ENCODE measurements at regions not wholly inside any gene's neighbourhood (a gene's known extent, or its start where the extent isn't known, plus 50 kb on each side); places are given as distances from the start of the nearest gene placed in this dataset.

DNA sequence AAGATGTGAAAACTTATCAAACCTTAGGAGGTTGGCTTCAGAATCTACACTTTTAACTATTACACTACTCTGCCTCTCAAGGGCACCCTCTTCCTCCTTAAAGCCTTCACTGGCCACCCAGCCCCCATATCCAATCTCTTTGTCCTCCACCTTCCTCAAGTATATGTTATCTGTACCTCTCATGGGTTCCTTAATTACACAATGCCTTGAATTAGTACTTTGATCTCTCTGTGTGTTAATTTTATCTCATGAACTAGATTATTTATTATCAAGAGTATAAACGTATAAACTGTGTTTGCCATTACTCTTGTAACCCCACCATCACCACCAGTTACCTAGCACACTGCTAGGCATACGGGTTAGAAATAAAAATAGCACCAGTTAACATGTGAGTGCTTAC, 83.3 kb downstream of the NCR2 start:
- TF ChIP-seq, protein P1, sequence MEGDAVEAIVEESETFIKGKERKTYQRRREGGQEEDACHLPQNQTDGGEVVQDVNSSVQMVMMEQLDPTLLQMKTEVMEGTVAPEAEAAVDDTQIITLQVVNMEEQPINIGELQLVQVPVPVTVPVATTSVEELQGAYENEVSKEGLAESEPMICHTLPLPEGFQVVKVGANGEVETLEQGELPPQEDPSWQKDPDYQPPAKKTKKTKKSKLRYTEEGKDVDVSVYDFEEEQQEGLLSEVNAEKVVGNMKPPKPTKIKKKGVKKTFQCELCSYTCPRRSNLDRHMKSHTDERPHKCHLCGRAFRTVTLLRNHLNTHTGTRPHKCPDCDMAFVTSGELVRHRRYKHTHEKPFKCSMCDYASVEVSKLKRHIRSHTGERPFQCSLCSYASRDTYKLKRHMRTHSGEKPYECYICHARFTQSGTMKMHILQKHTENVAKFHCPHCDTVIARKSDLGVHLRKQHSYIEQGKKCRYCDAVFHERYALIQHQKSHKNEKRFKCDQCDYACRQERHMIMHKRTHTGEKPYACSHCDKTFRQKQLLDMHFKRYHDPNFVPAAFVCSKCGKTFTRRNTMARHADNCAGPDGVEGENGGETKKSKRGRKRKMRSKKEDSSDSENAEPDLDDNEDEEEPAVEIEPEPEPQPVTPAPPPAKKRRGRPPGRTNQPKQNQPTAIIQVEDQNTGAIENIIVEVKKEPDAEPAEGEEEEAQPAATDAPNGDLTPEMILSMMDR (IDR thresholded peaks at IDR 0.05) = no peak
- TF ChIP-seq POLR2A (IDR thresholded peaks at IDR 0.05) = no peak
- no peak for TF ChIP-seq POLR2AphosphoS5 (IDR thresholded peaks at IDR 0.05)

Data from upper lobe of left lung (tissue), 4 donors.